ENCODE measurements at regions not wholly inside any gene's neighbourhood (a gene's known extent, or its start where the extent isn't known, plus 50 kb on each side); places are given as distances from the start of the nearest gene placed in this dataset.
"Not testable (repeated sequence)": the region's sequence is repeated elsewhere in the genome, so short reads cannot be mapped to it uniquely, and the experiment has no call there.

- not testable (repeated sequence) for TF ChIP-seq POLR2A (IDR thresholded peaks at IDR 0.05; ENCODE audit: low read length); GATA1 (IDR thresholded peaks at IDR 0.05; ENCODE audit: low read depth, low read length)
Measured at GRCh38 chr2:142613193-142613592, 264.3 kb upstream of the KYNU start.
